IPS-NIHi11 (cell line): ENCODE measurements at regions not wholly inside any gene's neighbourhood (a gene's known extent, or its start where the extent isn't known, plus 50 kb on each side); places are given as distances from the start of the nearest gene placed in this dataset.

Experiments used
- DNase-seq: peaks from one replicate; pipeline ENCODE4 v3.0.0; 2012; ENCODE audit warnings: mixed read lengths, low spot score

- DNase-seq = peak; percentile 83
Observed at GRCh38 chr10:42952349-42952748, 124.5 kb upstream of the RET start.

GRCh38 chr10:42952931-42953683 is 123.8 kb upstream of the RET start:
- no peak for DNase-seq

GRCh38 chr10:42953684-42954674 is 122.9 kb upstream of the RET start:
- DNase-seq = no peak

- no peak for DNase-seq
Observed at GRCh38 chr10:42954766-42955492, 121.9 kb upstream of the RET start.

GRCh38 chr10:42955493-42955889 is 121.4 kb upstream of the RET start:
- DNase-seq = no peak

GRCh38 chr10:42956045-42956444 is 120.8 kb upstream of the RET start:
- DNase-seq = no peak

GRCh38 chr10:42958142-42958868 is 118.6 kb upstream of the RET start:
- DNase-seq = no peak

- DNase-seq = no peak
Observed at GRCh38 chr10:42959833-42960232, 117.0 kb upstream of the RET start.

- DNase-seq = peak; percentile 47
Observed at GRCh38 chr10:42960491-42960990, 116.3 kb upstream of the RET start.

GRCh38 chr10:42960991-42961795 is 115.7 kb upstream of the RET start:
- no peak for DNase-seq

GRCh38 chr10:42961796-42962109 is 115.1 kb upstream of the RET start:
- DNase-seq = no peak

GRCh38 chr10:42962110-42962901 is 114.6 kb upstream of the RET start:
- no peak for DNase-seq

- DNase-seq = no peak
Observed at GRCh38 chr10:42962902-42963231, 114.0 kb upstream of the RET start.

- no peak for DNase-seq
Observed at GRCh38 chr10:42963312-42963711, 113.6 kb upstream of the RET start.

GRCh38 chr10:42969147-42969546 is 107.7 kb upstream of the RET start:
- no peak for DNase-seq

GRCh38 chr10:42969909-42970308 is 107.0 kb upstream of the RET start:
- no peak for DNase-seq

- DNase-seq = no peak
Observed at GRCh38 chr10:42970451-42971250, 106.2 kb upstream of the RET start.

GRCh38 chr10:42971251-42971599 is 105.6 kb upstream of the RET start:
- no peak for DNase-seq

- no peak for DNase-seq
Observed at GRCh38 chr10:42972946-42973345, 103.9 kb upstream of the RET start.
